Activated B cell treated with CpG ODN at 0.5 μM for 24 hours (primary cell): ENCODE measurements at regions not wholly inside any gene's neighbourhood (a gene's known extent, or its start where the extent isn't known, plus 50 kb on each side); places are given as distances from the start of the nearest gene placed in this dataset.

Source experiments
- ATAC-seq: fragments of 200-7000 bp; cut with Tn5 transposase; one replicate; pipeline ENCODE4 v1.10.0; 2021; ENCODE audit warnings: low read depth, mild to moderate bottlenecking, moderate library complexity
- CTCF ChIA-PET: fragments of 350-600 bp; sonication (Branson Sonifier 250); formaldehyde crosslinking; loops from one replicate; lab custom pipeline; 2021; ENCODE audit warnings: antibody characterized with exemption; lab: Charles Lee
- POLR2A ChIA-PET: fragments of 350-600 bp; sonication (Branson Sonifier 250); formaldehyde crosslinking; loops from one replicate; lab custom pipeline; 2021; ENCODE audit warnings: antibody characterized with exemption; lab: Charles Lee
- DNase-seq: peaks from one replicate; pipeline ENCODE4 v3.0.0; 2022
- H3K27ac Mint-ChIP-seq: one replicate; pipeline ENCODE4 v1.8.0; 2020; ENCODE audit warnings: mixed read lengths
- H3K27me3 Mint-ChIP-seq: one replicate; pipeline ENCODE4 v1.8.0; 2021; ENCODE audit warnings: mixed read lengths
- H3K36me3 Mint-ChIP-seq: one replicate; pipeline ENCODE4 v1.8.0; 2021; ENCODE audit warnings: low read depth, mixed read lengths
- H3K4me1 Mint-ChIP-seq: one replicate; pipeline ENCODE4 v1.8.0; 2021; ENCODE audit warnings: mixed read lengths
- H3K4me3 Mint-ChIP-seq: one replicate; pipeline ENCODE4 v1.8.0; 2020; ENCODE audit warnings: mild to moderate bottlenecking, mixed read lengths
- H3K9me3 Mint-ChIP-seq: one replicate; pipeline ENCODE4 v1.8.0; 2020; ENCODE audit warnings: mixed read lengths
- intact Hi-C: fragments of 100-400 bp; cut with micrococcal nuclease; formaldehyde crosslinking; loops from one replicate; pipeline ENCODE4 v1.15.1; 2024
- TF ChIP-seq, protein P1 (sequence below): fragments of 200-600 bp; IDR thresholded peaks from one replicate; pipeline ENCODE4 v1.8.0; 2022; ENCODE audit warnings: antibody characterized with exemption, mild to moderate bottlenecking

DNA sequence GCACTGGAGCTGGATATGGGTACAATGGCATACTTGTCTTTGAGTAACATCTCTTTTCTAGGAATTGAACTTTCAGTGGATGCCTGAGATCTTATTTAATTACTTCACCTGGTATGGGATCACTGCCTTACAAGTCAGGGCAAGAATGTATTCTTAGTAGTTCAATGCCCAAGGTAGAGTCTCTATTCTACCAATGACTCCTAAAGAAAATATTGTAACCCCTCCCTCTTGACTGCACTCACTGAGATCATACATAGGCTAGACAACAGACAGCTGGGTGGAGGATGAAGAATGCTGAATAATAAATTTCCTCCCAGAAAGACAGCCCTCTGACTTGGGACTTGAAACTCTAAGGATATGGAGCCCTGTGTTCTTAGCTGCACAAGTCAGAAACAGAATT lies 1216.3 kb upstream of the ACO1 start:
- DNase-seq (no peak), ATAC-seq (no peak)
- intact Hi-C loops: no loop called here
- H3K27me3 Mint-ChIP-seq: no peaks in the 10 kb centered on the region
- CTCF ChIA-PET: no interaction called here
- TF ChIP-seq, protein P1, sequence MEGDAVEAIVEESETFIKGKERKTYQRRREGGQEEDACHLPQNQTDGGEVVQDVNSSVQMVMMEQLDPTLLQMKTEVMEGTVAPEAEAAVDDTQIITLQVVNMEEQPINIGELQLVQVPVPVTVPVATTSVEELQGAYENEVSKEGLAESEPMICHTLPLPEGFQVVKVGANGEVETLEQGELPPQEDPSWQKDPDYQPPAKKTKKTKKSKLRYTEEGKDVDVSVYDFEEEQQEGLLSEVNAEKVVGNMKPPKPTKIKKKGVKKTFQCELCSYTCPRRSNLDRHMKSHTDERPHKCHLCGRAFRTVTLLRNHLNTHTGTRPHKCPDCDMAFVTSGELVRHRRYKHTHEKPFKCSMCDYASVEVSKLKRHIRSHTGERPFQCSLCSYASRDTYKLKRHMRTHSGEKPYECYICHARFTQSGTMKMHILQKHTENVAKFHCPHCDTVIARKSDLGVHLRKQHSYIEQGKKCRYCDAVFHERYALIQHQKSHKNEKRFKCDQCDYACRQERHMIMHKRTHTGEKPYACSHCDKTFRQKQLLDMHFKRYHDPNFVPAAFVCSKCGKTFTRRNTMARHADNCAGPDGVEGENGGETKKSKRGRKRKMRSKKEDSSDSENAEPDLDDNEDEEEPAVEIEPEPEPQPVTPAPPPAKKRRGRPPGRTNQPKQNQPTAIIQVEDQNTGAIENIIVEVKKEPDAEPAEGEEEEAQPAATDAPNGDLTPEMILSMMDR: no peak
- no peak overlapping the region for H3K27ac Mint-ChIP-seq
- no peak overlapping the region for H3K4me3 Mint-ChIP-seq
- no peaks in the 10 kb centered on the region for H3K4me1 Mint-ChIP-seq
- H3K9me3 Mint-ChIP-seq: no peaks in the 10 kb centered on the region
- POLR2A ChIA-PET: no interaction called here
- H3K36me3 Mint-ChIP-seq: no peaks in the 10 kb centered on the region

DNA sequence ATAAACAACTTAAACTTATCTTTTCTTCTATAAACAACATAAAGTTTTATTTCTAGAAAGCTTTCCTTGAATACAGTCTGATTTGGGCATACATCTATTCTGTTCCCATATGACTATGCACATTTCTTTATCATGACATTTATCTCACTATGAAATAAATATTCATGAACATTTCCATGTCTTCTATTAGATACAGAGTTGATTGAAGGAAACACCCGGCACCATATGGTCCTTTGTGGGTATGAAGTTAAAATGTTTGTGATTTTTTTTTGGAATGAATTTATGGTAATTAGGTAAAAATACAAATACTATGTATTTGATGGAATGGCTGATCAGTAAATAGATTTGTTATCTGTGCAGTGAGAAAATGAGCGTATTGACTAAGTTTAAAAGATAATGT lies 1209.8 kb upstream of the ACO1 start:
- intact Hi-C loops: no loop called here
- POLR2A ChIA-PET: no interaction called here
- no peaks in the 10 kb centered on the region for H3K36me3 Mint-ChIP-seq
- no peak overlapping the region for H3K4me3 Mint-ChIP-seq
- H3K27me3 Mint-ChIP-seq: no peaks in the 10 kb centered on the region
- H3K9me3 Mint-ChIP-seq: no peaks in the 10 kb centered on the region
- CTCF ChIA-PET: no interaction called here
- H3K27ac Mint-ChIP-seq: no peak overlapping the region
- TF ChIP-seq, protein P1: no peak
- no peaks in the 10 kb centered on the region for H3K4me1 Mint-ChIP-seq
- no peak for ATAC-seq
- no peak for DNase-seq

DNA sequence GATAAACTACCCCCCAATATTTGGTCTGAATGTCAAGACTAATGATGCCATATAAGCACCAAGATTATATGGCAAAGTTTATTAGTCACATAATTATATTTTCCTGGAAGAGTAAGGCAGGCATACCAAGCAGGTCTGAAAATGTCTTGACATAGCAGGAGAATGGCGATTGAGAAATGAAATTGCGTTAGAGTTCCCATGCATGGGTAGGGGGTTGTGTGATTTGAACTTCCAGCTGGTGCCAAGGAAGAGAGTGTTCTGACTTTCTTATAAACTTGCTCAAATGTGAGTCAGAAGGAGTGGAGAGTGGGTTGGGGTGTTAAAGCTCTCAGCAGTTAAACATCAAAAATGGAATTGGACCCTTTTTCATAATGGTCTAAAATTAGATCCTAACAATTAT lies 1200.6 kb upstream of the ACO1 start:
- Mint-ChIP-seq H3K27ac (no peak overlapping the region), H3K4me1 (no peaks in the 10 kb centered on the region), H3K36me3 (no peaks in the 10 kb centered on the region), H3K9me3 (peaks cover 2% of the 10 kb centered on the region), H3K4me3 (no peak overlapping the region), H3K27me3 (no peaks in the 10 kb centered on the region)
- ChIA-PET CTCF (no interaction called here), POLR2A (no interaction called here)
- TF ChIP-seq, protein P1: no peak
- intact Hi-C loops: loop anchor here (10.0 kb wide), 1 partner anchor 361 kb away; no protein-coding TSS in a partner anchor
- no peak for ATAC-seq
- no peak for DNase-seq

DNA sequence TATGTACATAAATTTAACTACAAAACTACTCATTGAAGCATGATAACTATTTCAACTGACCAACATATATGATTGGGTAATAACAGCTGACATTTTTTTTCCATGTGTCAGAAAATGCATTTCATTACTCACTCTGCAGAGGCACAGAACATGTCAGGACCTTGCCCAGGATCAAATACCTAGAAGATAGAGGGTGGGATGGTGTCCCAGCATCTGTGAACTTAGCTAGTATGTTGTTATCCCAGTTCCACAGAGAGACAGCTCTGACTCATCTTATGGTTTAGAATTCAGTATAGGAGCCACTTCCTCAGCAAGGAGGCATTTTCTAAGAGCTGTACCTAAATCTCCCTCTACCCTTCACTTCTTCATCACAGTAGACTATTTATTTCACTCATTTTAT lies 1198.6 kb upstream of the ACO1 start:
- no peaks in the 10 kb centered on the region for H3K27me3 Mint-ChIP-seq
- no peak overlapping the region for H3K27ac Mint-ChIP-seq
- no peaks in the 10 kb centered on the region for H3K36me3 Mint-ChIP-seq
- H3K4me3 Mint-ChIP-seq: no peak overlapping the region
- POLR2A ChIA-PET: no interaction called here
- ATAC-seq (no peak), DNase-seq (no peak)
- CTCF ChIA-PET: no interaction called here
- intact Hi-C loops: loop anchor here (10.0 kb wide), 1 partner anchor 359 kb away; no protein-coding TSS in a partner anchor
- TF ChIP-seq, protein P1: no peak
- no peaks in the 10 kb centered on the region for H3K9me3 Mint-ChIP-seq
- no peaks in the 10 kb centered on the region for H3K4me1 Mint-ChIP-seq

DNA sequence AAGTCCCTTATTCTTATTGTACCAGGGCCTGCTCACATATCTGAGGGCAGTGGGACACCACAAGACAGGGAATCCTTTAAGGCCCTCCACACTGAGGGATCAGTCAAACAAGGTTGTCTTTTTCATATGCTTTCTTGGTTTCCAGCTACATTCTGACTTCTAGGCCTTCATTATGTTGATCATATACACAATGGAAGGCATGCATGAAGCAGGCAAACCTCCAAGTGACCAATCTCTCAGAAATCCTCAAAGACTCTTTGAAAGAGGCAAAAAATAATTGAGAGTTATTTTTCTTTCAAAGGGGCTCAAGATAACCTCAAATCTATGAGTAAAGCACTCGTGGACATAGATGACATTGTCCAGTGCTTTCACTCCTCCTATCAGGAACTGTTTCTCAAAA lies 1195.9 kb upstream of the ACO1 start:
- Mint-ChIP-seq H3K4me1 (no peaks in the 10 kb centered on the region), H3K27me3 (no peaks in the 10 kb centered on the region), H3K27ac (no peak overlapping the region), H3K9me3 (no peaks in the 10 kb centered on the region), H3K4me3 (no peak overlapping the region), H3K36me3 (no peaks in the 10 kb centered on the region)
- DNase-seq: no peak
- no peak for ATAC-seq
- ChIA-PET CTCF (no interaction called here), POLR2A (no interaction called here)
- intact Hi-C loops: loop anchor here (10.0 kb wide), 1 partner anchor 356 kb away; no protein-coding TSS in a partner anchor
- TF ChIP-seq, protein P1: no peak
